ENCODE measurements at regions not wholly inside any gene's neighbourhood (a gene's known extent, or its start where the extent isn't known, plus 50 kb on each side); places are given as distances from the start of the nearest gene placed in this dataset.
"Not testable (repeated sequence)": the region's sequence is repeated elsewhere in the genome, so short reads cannot be mapped to it uniquely, and the experiment has no call there.

DNA sequence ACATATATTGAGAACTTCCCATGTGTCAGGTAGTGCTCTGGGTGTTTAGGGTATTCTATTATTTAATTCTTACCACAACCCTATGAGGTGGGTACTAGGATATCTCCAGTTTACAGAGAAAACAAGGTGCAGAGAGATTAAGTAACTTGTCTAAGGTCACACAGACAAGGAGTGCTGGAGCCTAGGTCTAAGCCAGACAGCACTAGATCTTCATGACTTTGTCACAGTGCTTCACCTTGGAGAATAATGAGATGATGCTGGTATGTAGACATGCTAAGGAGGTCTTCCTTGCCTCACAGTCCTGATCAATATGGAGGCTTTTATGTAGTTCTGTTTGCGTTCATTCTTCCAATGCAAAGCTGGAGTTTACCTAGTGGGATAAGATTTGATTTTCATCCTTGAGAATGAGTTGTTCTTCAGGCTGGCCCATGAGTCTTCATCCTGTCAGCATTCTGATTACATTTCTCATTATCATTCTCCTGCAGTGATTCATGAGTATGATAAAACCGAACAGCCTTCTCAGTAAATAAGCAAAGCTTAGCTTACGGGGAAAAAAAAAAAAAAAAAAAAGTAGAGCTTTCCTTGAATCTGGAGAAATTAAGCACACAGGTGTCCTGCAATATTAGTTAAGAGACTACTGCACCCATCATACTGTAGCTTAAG lies 176.3 kb downstream of the C9orf152 start:
- Histone ChIP-seq H3K27ac (ENCODE audit: low read length in 2 of 2) (no peak overlapping the region), H3K9ac (ENCODE audit: low read length) (no peak overlapping the region), H3K4me1 (ENCODE audit: control insufficient read depth in 2 of 2, insufficient read depth in 2 of 2, low read length in 2 of 2) (peaks cover 3 to 6% of the 10 kb centered on the region in 2 donors), H3K4me3 (ENCODE audit: control extremely low read depth in 1 of 5, extremely low read depth in 1 of 5, insufficient read depth in 1 of 5, low read depth in 2 of 5, low read length in 4 of 5) (no peak overlapping the region), H3K36me3 (replicated peaks in 1 of 2; ENCODE audit: control extremely low read depth in 1 of 2, control insufficient read depth in 1 of 2, extremely low read depth in 1 of 2, insufficient read depth in 2 of 2, low read length in 1 of 2) (no peaks in the 10 kb centered on the region), H2AFZ (ENCODE audit: insufficient read depth, low read depth, low read length, poor library complexity, severe bottlenecking) (no peak overlapping the region), H3K79me2 (ENCODE audit: control insufficient read depth, insufficient read depth, low read length) (no peaks in the 10 kb centered on the region), H3K4me2 (replicated peaks; ENCODE audit: low read depth, low read length, poor library complexity, severe bottlenecking) (no peak overlapping the region), H3K27me3 (replicated peaks in 1 of 4; ENCODE audit: control extremely low read depth in 1 of 4, control insufficient read depth in 3 of 4, insufficient read depth in 4 of 4, low read length in 3 of 4) (no peaks in the 10 kb centered on the region), H3K9me3 (ENCODE audit: control extremely low read depth in 1 of 3, control insufficient read depth in 2 of 3, insufficient read depth in 1 of 3, low read length in 2 of 3) (no peaks in the 10 kb centered on the region), H4K20me1 (ENCODE audit: control insufficient read depth, insufficient read depth, low read length, poor library complexity, severe bottlenecking) (no peaks in the 10 kb centered on the region)
- Mint-ChIP-seq H3K4me3 (no peak overlapping the region), H3K27ac (no peak overlapping the region), H3K9me3 (ENCODE audit: insufficient read depth) (no peaks in the 10 kb centered on the region), H3K4me1 (peaks cover 17% of the 10 kb centered on the region), H3K27me3 (no peaks in the 10 kb centered on the region)
- TF ChIP-seq, protein P1, sequence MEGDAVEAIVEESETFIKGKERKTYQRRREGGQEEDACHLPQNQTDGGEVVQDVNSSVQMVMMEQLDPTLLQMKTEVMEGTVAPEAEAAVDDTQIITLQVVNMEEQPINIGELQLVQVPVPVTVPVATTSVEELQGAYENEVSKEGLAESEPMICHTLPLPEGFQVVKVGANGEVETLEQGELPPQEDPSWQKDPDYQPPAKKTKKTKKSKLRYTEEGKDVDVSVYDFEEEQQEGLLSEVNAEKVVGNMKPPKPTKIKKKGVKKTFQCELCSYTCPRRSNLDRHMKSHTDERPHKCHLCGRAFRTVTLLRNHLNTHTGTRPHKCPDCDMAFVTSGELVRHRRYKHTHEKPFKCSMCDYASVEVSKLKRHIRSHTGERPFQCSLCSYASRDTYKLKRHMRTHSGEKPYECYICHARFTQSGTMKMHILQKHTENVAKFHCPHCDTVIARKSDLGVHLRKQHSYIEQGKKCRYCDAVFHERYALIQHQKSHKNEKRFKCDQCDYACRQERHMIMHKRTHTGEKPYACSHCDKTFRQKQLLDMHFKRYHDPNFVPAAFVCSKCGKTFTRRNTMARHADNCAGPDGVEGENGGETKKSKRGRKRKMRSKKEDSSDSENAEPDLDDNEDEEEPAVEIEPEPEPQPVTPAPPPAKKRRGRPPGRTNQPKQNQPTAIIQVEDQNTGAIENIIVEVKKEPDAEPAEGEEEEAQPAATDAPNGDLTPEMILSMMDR (IDR thresholded peaks at IDR 0.05) = no peak
- no peak for TF ChIP-seq EZH2 (IDR thresholded peaks at IDR 0.05; ENCODE audit: borderline replicate concordance, insufficient read depth, low read depth, low read length, poor library complexity, severe bottlenecking)
- no CpG with 5 or more reads among the region's 3 CpGs for WGBS (ENCODE audit: insufficient coverage)
- no peak for ATAC-seq (ENCODE audit: low read depth)
- ChIA-PET CTCF (interaction anchor here (0.6 to 0.7 kb wide), 2 partner anchors 25 to 26 kb away, joined by 3 read pairs; no protein-coding TSS in a partner anchor), POLR2A (interaction anchor here (0.6 to 0.7 kb wide), 2 partner anchors 57 to 99 kb away, joined by 4 to 5 read pairs; no protein-coding TSS in a partner anchor)
- intact Hi-C loops (cut with micrococcal nuclease) = no loop called here
- DNase-seq = no peak

DNA sequence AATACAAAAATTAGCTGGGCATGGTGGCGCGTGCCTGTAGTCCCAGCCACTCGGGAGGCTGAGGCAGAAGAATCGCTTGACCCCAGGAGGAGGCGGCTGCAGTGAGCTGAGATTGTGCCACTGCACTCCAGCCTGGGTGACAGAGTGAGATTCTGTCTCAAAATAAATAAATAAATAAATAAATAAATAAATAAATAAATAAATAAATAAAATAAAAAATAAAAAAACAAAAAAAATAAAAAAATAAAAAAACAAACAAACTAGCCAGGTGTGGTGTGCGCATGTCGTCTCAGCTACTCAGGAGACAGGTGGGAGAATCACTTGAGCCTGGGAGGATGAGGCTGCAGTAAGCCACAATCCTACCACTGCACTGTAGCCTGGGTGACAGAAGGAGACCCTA lies 175.4 kb downstream of the C9orf152 start:
- H3K4me1 ChIP-seq (ENCODE audit: control insufficient read depth in 2 of 2, insufficient read depth in 2 of 2, low read length in 2 of 2); H3K9me3 ChIP-seq (ENCODE audit: control extremely low read depth in 1 of 3, control insufficient read depth in 2 of 3, insufficient read depth in 1 of 3, low read length in 2 of 3); H3K4me3 ChIP-seq (ENCODE audit: control extremely low read depth in 1 of 5, extremely low read depth in 1 of 5, insufficient read depth in 1 of 5, low read depth in 2 of 5, low read length in 4 of 5); H3K27ac ChIP-seq (ENCODE audit: low read length in 2 of 2); H3K4me3 Mint-ChIP-seq; intact Hi-C loops (cut with micrococcal nuclease); H3K4me2 ChIP-seq (replicated peaks; ENCODE audit: low read depth, low read length, poor library complexity, severe bottlenecking); ATAC-seq (ENCODE audit: low read depth); H3K27me3 ChIP-seq (replicated peaks in 1 of 4; ENCODE audit: control extremely low read depth in 1 of 4, control insufficient read depth in 3 of 4, insufficient read depth in 4 of 4, low read length in 3 of 4); H3K27ac Mint-ChIP-seq; H2AFZ ChIP-seq (ENCODE audit: insufficient read depth, low read depth, low read length, poor library complexity, severe bottlenecking); H3K36me3 ChIP-seq (replicated peaks in 1 of 2; ENCODE audit: control extremely low read depth in 1 of 2, control insufficient read depth in 1 of 2, extremely low read depth in 1 of 2, insufficient read depth in 2 of 2, low read length in 1 of 2); H3K27me3 Mint-ChIP-seq; H3K9ac ChIP-seq (ENCODE audit: low read length); H4K20me1 ChIP-seq (ENCODE audit: control insufficient read depth, insufficient read depth, low read length, poor library complexity, severe bottlenecking); H3K9me3 Mint-ChIP-seq (ENCODE audit: insufficient read depth); DNase-seq; H3K79me2 ChIP-seq (ENCODE audit: control insufficient read depth, insufficient read depth, low read length): not testable (repeated sequence)
- H3K4me1 Mint-ChIP-seq = peaks cover 17% of the 10 kb centered on the region
- CTCF ChIA-PET = interaction anchor here (0.6 kb wide), 1 partner anchor 25 kb away, joined by 3 read pairs; no protein-coding TSS in a partner anchor
- WGBS (ENCODE audit: insufficient coverage) = 90% methylated on average over 2 of the region's 7 CpGs
- POLR2A ChIA-PET = interaction anchor here (0.6 kb wide), 1 partner anchor 58 kb away, joined by 5 read pairs; no protein-coding TSS in a partner anchor

Measured in B cell (primary cell).